Mesothelial cell of epicardium (in vitro differentiated cells): ENCODE measurements at regions not wholly inside any gene's neighbourhood (a gene's known extent, or its start where the extent isn't known, plus 50 kb on each side); places are given as distances from the start of the nearest gene placed in this dataset.

Experiments used
- DNase-seq, 2 experiments: peaks; one replicate each; pipeline ENCODE4 v3.0.0; 2021; ENCODE audit warnings: low spot score in 2 of 2; ENCODE audit not compliant: unreplicated experiment in 2 of 2
- H3K27ac Mint-ChIP-seq: 2 replicates; pipeline ENCODE4 v1.8.0; 2021; ENCODE audit warnings: mixed read lengths
- H3K27me3 Mint-ChIP-seq: 2 replicates; pipeline ENCODE4 v1.8.0; 2021; ENCODE audit warnings: low read depth, mixed read lengths
- H3K36me3 Mint-ChIP-seq: 2 replicates; pipeline ENCODE4 v1.8.0; 2021; ENCODE audit warnings: mixed read lengths
- H3K4me1 Mint-ChIP-seq: 2 replicates; pipeline ENCODE4 v1.8.0; 2021; ENCODE audit warnings: mixed read lengths
- H3K4me3 Mint-ChIP-seq: 2 replicates; pipeline ENCODE4 v1.8.0; 2021; ENCODE audit warnings: mild to moderate bottlenecking, moderate library complexity, mixed read lengths
- H3K9me3 Mint-ChIP-seq: 2 replicates; pipeline ENCODE4 v1.8.0; 2021; ENCODE audit warnings: mixed read lengths
- TF ChIP-seq, protein P1 (sequence below): fragments of 200-600 bp; sonication (generic); IDR thresholded peaks from one replicate; pipeline ENCODE4 v1.5.0; 2021; ENCODE audit warnings: antibody characterized with exemption; ENCODE audit not compliant: unreplicated experiment

DNA sequence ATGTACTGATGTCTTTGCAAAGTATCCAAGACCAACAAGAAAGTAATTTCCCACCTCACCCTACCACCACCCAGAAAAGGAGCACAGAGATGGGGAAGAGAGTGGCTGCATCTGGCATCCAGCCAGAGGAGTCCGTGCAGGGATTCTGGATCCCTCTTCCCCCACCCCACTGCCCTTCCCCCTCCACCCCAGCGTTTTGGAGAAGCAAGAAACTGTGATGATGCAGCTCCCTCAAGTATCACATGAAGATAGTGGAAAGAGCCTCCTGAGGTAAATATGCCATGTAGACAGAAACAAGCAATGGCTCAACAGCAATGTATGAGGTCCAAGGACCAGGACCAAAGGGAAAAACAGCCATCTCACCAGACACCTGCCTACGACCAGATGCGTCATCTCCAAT is 153.8 kb downstream of the DEPDC1B start:
- Mint-ChIP-seq H3K36me3 (peaks cover 5% of the 10 kb centered on the region), H3K4me3 (no peak overlapping the region), H3K27me3 (no peaks in the 10 kb centered on the region), H3K4me1 (peaks cover 38% of the 10 kb centered on the region), H3K27ac (peak overlapping the region; percentile 48), H3K9me3 (peaks cover 19% of the 10 kb centered on the region)
- DNase-seq: no peak
- TF ChIP-seq, protein P1, sequence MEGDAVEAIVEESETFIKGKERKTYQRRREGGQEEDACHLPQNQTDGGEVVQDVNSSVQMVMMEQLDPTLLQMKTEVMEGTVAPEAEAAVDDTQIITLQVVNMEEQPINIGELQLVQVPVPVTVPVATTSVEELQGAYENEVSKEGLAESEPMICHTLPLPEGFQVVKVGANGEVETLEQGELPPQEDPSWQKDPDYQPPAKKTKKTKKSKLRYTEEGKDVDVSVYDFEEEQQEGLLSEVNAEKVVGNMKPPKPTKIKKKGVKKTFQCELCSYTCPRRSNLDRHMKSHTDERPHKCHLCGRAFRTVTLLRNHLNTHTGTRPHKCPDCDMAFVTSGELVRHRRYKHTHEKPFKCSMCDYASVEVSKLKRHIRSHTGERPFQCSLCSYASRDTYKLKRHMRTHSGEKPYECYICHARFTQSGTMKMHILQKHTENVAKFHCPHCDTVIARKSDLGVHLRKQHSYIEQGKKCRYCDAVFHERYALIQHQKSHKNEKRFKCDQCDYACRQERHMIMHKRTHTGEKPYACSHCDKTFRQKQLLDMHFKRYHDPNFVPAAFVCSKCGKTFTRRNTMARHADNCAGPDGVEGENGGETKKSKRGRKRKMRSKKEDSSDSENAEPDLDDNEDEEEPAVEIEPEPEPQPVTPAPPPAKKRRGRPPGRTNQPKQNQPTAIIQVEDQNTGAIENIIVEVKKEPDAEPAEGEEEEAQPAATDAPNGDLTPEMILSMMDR: no peak

DNA sequence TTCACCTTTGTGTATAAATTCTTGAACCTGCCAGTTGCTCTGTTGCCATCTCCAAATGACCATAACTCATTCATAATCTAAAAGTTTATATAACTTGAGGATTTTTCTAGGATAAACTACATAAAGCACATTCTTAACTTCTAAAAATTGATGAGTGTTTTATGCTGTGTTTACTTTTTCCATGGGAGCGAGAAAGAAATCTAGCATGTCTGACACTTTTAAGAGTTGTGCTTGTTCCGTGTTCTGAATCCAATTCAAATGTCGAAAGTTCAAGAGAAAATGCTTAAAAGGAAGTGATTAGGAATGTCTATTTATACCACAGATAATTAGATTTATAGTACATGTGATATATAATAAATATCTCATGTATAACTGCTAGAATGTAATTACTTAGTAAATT is 154.4 kb downstream of the DEPDC1B start:
- no peaks in the 10 kb centered on the region for H3K27me3 Mint-ChIP-seq
- peak overlapping the region; percentile 91 for H3K27ac Mint-ChIP-seq
- H3K4me3 Mint-ChIP-seq: no peak overlapping the region
- peaks cover 5% of the 10 kb centered on the region for H3K36me3 Mint-ChIP-seq
- TF ChIP-seq, protein P1: no peak
- peaks cover 19% of the 10 kb centered on the region for H3K9me3 Mint-ChIP-seq
- peaks cover 42% of the 10 kb centered on the region for H3K4me1 Mint-ChIP-seq
- DNase-seq: no peak

DNA sequence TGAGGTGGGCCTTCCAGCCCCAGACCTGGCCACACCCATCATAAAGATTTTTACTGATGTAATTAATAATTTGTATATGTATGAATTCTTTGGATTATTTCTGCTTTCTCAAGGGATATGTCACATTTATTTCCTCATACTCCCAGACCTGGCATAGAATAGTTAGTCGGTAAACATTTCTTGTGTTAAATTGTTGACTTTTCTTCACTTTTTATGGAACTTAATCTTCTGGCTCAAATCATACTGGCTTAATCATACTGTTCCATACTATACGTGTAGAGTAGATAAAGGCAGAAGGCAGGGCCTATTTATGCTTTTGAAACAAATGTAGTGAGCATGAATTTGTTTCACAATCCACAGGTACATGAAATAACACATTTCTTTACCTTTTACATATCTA is 155.8 kb downstream of the DEPDC1B start:
- H3K4me3 Mint-ChIP-seq: no peak overlapping the region
- H3K9me3 Mint-ChIP-seq: peaks cover 5% of the 10 kb centered on the region
- peak overlapping the region; percentile 5 for H3K27ac Mint-ChIP-seq
- no peak for DNase-seq
- H3K36me3 Mint-ChIP-seq: peaks cover 2% of the 10 kb centered on the region
- TF ChIP-seq, protein P1: no peak
- no peaks in the 10 kb centered on the region for H3K27me3 Mint-ChIP-seq
- H3K4me1 Mint-ChIP-seq: peaks cover 49% of the 10 kb centered on the region

DNA sequence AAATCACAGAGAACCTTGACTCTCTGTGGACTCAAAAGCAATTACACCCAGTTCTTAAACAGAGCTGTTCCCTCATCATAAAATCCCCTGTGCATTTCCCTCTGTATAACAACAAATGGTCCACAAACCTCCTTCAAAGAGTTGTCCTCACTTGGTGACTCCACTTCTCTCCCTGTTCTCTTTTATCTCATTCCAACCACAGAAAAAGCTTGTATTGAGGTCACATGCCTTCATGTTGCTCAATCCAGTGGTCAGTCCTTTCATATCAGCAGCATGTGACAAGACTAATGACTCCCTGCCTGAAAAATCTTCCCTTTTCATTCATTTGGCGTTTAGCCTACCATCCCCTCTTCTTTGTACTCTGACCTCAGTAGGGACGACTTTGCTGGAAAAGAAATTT is 158.0 kb downstream of the DEPDC1B start:
- Mint-ChIP-seq H3K36me3 (no peaks in the 10 kb centered on the region), H3K4me1 (peaks cover 68% of the 10 kb centered on the region), H3K9me3 (no peaks in the 10 kb centered on the region), H3K4me3 (no peak overlapping the region), H3K27me3 (no peaks in the 10 kb centered on the region), H3K27ac (peak overlapping the region; percentile 60)
- DNase-seq: no peak
- TF ChIP-seq, protein P1: no peak

DNA sequence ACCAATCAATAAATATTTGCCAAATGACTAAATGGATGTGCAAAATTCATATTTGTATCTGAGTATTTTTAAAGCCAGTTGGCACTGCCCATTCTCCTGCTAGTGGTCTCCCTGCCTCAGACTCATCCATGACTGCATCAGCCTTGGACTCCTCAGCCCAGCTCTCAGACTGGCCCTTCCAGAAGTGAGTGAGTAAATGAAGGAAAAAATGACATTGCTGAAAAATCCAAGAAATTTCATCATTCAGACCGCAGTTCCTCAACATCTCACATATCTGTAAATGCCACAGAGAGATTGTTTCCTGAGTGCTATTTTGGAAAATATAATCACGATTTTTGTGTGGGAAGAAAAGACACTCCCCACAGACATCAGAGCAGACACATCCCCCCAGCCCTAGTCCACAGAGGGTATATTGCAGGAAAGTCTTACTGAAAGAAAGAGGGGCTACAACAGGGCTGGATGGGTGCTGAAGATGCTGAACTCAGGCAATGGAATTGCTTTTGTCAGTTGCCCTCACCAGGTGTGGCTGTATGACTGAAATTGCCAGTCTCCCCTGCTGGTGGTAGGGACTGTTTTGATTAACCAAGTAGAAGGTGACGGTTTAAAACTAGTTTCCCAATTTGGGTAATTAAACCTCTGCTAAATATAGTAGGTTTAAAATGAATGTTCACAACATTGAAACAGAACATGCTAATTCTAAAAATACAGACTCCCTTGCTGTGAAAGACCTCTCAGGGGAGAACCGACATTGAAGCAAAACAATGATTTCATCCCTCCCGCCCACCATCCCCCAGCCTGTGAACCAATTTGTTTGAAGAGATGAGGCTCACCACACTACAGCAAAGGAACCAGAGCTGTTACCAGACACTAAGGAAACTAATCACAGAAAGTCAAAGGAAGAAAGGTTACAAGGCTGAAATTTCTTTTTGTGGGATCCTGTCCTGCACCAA is 158.8 kb downstream of the DEPDC1B start:
- Mint-ChIP-seq H3K9me3 (no peaks in the 10 kb centered on the region), H3K27me3 (no peaks in the 10 kb centered on the region), H3K4me3 (no peak overlapping the region), H3K36me3 (no peaks in the 10 kb centered on the region), H3K4me1 (peaks cover 63% of the 10 kb centered on the region), H3K27ac (peak overlapping the region; percentile 60)
- DNase-seq: no peak
- TF ChIP-seq, protein P1: no peak
